ENCODE measurements at regions not wholly inside any gene's neighbourhood (a gene's known extent, or its start where the extent isn't known, plus 50 kb on each side); places are given as distances from the start of the nearest gene placed in this dataset.

- DNase-seq = no peak
- no peak overlapping the region for H3K4me3 ChIP-seq
- H3K9me3 ChIP-seq = no peaks in the 10 kb centered on the region
- H3K27me3 ChIP-seq = no peaks in the 10 kb centered on the region
- no peaks in the 10 kb centered on the region for H3K4me1 ChIP-seq (ENCODE audit: insufficient read depth)
- TF ChIP-seq CTCF (IDR thresholded peaks at IDR 0.05) (no peak), POLR2A (IDR thresholded peaks at IDR 0.05) (no peak), EP300 (IDR thresholded peaks at IDR 0.05) (no peak)
- no peak overlapping the region for H3K27ac ChIP-seq
- intact Hi-C loops (cut with DNase I) = no loop called here
- no peaks in the 10 kb centered on the region for H3K36me3 ChIP-seq
- WGBS, 3 donors = 33 to 86% (median 48%) methylated on average over 1 of the region's 1 CpG
Observed at GRCh38 chr5:23035555-23036090, 182.5 kb upstream of the CDH12 start.

GRCh38 chr5:23033864-23034263 lies 180.7 kb upstream of the CDH12 start:
- WGBS, 3 donors = 96 to 100% (median 99%) methylated on average over 1 of the region's 1 CpG
- no peaks in the 10 kb centered on the region for H3K27me3 ChIP-seq
- H3K36me3 ChIP-seq = no peaks in the 10 kb centered on the region
- H3K4me3 ChIP-seq = no peak overlapping the region
- TF ChIP-seq EP300 (IDR thresholded peaks at IDR 0.05) (no peak), CTCF (IDR thresholded peaks at IDR 0.05) (no peak), POLR2A (IDR thresholded peaks at IDR 0.05) (no peak)
- H3K27ac ChIP-seq = no peak overlapping the region
- no peaks in the 10 kb centered on the region for H3K9me3 ChIP-seq
- intact Hi-C loops (cut with DNase I) = no loop called here
- no peaks in the 10 kb centered on the region for H3K4me1 ChIP-seq (ENCODE audit: insufficient read depth)
- DNase-seq = no peak

- DNase-seq = no peak
- intact Hi-C loops (cut with DNase I) = no loop called here
- TF ChIP-seq POLR2A (IDR thresholded peaks at IDR 0.05) = no peak
- TF ChIP-seq EP300 (IDR thresholded peaks at IDR 0.05) = no peak
- no peak for TF ChIP-seq CTCF (IDR thresholded peaks at IDR 0.05)
- no peak overlapping the region for H3K27ac ChIP-seq
- no peaks in the 10 kb centered on the region for H3K9me3 ChIP-seq
- no peaks in the 10 kb centered on the region for H3K27me3 ChIP-seq
- no peak overlapping the region for H3K4me3 ChIP-seq
- no peaks in the 10 kb centered on the region for H3K36me3 ChIP-seq
- no peaks in the 10 kb centered on the region for H3K4me1 ChIP-seq (ENCODE audit: insufficient read depth)
Observed at GRCh38 chr5:23029290-23029689, 176.1 kb upstream of the CDH12 start.

- no peak for TF ChIP-seq POLR2A (IDR thresholded peaks at IDR 0.05)
- TF ChIP-seq CTCF (IDR thresholded peaks at IDR 0.05) = no peak
- TF ChIP-seq EP300 (IDR thresholded peaks at IDR 0.05) = no peak
- H3K9me3 ChIP-seq = no peaks in the 10 kb centered on the region
Observed at GRCh38 chr5:23028445-23029021, 175.4 kb upstream of the CDH12 start.

More at GRCh38 chr5:23028445-23029021, 175.4 kb upstream of the CDH12 start:
- H3K36me3 ChIP-seq = no peaks in the 10 kb centered on the region
- H3K4me3 ChIP-seq = no peak overlapping the region
- intact Hi-C loops (cut with DNase I) = no loop called here
- H3K27ac ChIP-seq = no peak overlapping the region
- no peak for DNase-seq
- 92 to 97% (median 96%) methylated on average over 3 of the region's 3 CpGs for WGBS, 3 donors
- H3K4me1 ChIP-seq (ENCODE audit: insufficient read depth) = no peaks in the 10 kb centered on the region
- H3K27me3 ChIP-seq = no peaks in the 10 kb centered on the region

Data from ovary (tissue), 7 donors.